PC-3 (cell line): ENCODE measurements at regions not wholly inside any gene's neighbourhood (a gene's known extent, or its start where the extent isn't known, plus 50 kb on each side); places are given as distances from the start of the nearest gene placed in this dataset.

Source experiments
- ATAC-seq: fragments of 200-7000 bp; cut with Tn5 transposase; 2 replicates; pipeline ENCODE4 v1.9.1; 2020; ENCODE audit warnings: mild to moderate bottlenecking, moderate library complexity
- BruUV-seq: library from RNA; stranded (reverse); fragments of 400-500 nt; replicated peaks from 2 replicates; lab custom pipeline; 2021; lab: Mats Ljungman, UMichigan
- CTCF ChIA-PET: fragments of 300-600 bp; sonication (Branson Sonifier 250); formaldehyde crosslinking; loops from one replicate; lab custom pipeline; 2022; ENCODE audit warnings: antibody characterized with exemption; lab: Charles Lee
- POLR2A ChIA-PET: fragments of 300-600 bp; sonication (Branson Sonifier 250); formaldehyde crosslinking; loops from one replicate; lab custom pipeline; 2022; ENCODE audit warnings: antibody characterized with exemption; ENCODE audit not compliant: unreplicated experiment; lab: Charles Lee
- DNase-seq: peaks from one replicate; pipeline ENCODE4 v3.0.0-alpha.2; 2015
- H2AFZ ChIP-seq: fragments of 300-600 bp; sonication (generic); 2 replicates; pipeline ENCODE4 v1.6.0; 2016; ENCODE audit warnings: antibody characterized with exemption, low read length
- H3F3A ChIP-seq: fragments of 300-600 bp; sonication (generic); one replicate; pipeline ENCODE4 v1.6.0; 2017; ENCODE audit warnings: antibody characterized with exemption, low read length, control low read depth, mild to moderate bottlenecking; ENCODE audit not compliant: unreplicated experiment
- H3K27ac ChIP-seq: fragments of 300-600 bp; sonication (generic); 2 replicates; pipeline ENCODE4 v1.5.1; 2016; ENCODE audit warnings: mild to moderate bottlenecking, low read length
- H3K27me3 ChIP-seq: fragments of 300-600 bp; sonication (generic); 2 replicates; pipeline ENCODE4 v1.6.1; 2016; ENCODE audit warnings: low read length, mixed read lengths
- H3K36me3 ChIP-seq: fragments of 300-600 bp; sonication (generic); 2 replicates; pipeline ENCODE4 v1.6.1; 2016; ENCODE audit warnings: low read depth, mixed run types, low read length, mixed read lengths
- H3K4me1 ChIP-seq: fragments of 300-600 bp; sonication (generic); 2 replicates; pipeline ENCODE4 v1.5.1; 2016; ENCODE audit warnings: low read length; ENCODE audit not compliant: insufficient read depth
- H3K4me2 ChIP-seq: fragments of 300-600 bp; sonication (generic); 2 replicates; pipeline ENCODE4 v1.6.0; 2016; ENCODE audit warnings: low read length
- H3K4me3 ChIP-seq: fragments of 300-600 bp; sonication (generic); 2 replicates; pipeline ENCODE4 v1.5.1; 2016; ENCODE audit warnings: mild to moderate bottlenecking, low read length, mixed read lengths
- H3K79me2 ChIP-seq: fragments of 300-600 bp; sonication (generic); 2 replicates; pipeline ENCODE4 v1.6.1; 2017; ENCODE audit warnings: low read length, mixed read lengths
- H3K9ac ChIP-seq: fragments of 300-600 bp; sonication (generic); 2 replicates; pipeline ENCODE4 v1.6.0; 2016; ENCODE audit warnings: mild to moderate bottlenecking, low read length
- H3K9me2 ChIP-seq: fragments of 300-600 bp; sonication (generic); replicated peaks from 2 replicates; pipeline ENCODE4 v1.6.1; 2016; ENCODE audit warnings: mixed run types, low read length, mixed read lengths
- H3K9me3 ChIP-seq: fragments of 300-600 bp; sonication (generic); 2 replicates; pipeline ENCODE4 v1.6.1; 2016; ENCODE audit warnings: low read length, mixed read lengths
- H4K20me1 ChIP-seq: fragments of 300-600 bp; sonication (generic); 2 replicates; pipeline ENCODE4 v1.6.1; 2016; ENCODE audit warnings: low read length, mixed read lengths
- CTCF ChIP-seq: fragments of 300-600 bp; sonication (generic); conservative IDR thresholded peaks from 2 replicates; pipeline ENCODE4 v1.5.1; 2017; ENCODE audit warnings: antibody characterized with exemption, low read depth, mild to moderate bottlenecking, low read length
- EZH2 ChIP-seq: fragments of 300-600 bp; sonication (generic); IDR thresholded peaks from one replicate; pipeline ENCODE4 v1.6.1; 2017; ENCODE audit warnings: antibody characterized with exemption, mild to moderate bottlenecking, low read length; ENCODE audit not compliant: unreplicated experiment
- EZH2phosphoT487 ChIP-seq: fragments of 300-600 bp; sonication (generic); IDR thresholded peaks from 2 replicates; pipeline ENCODE4 v1.6.1; 2018; ENCODE audit warnings: mild to moderate bottlenecking, antibody characterized with exemption, low read length, borderline replicate concordance
- intact Hi-C: fragments of 100-400 bp; cut with micrococcal nuclease; formaldehyde crosslinking; loops from 2 replicates; pipeline ENCODE4 v1.9.0; 2023

DNA sequence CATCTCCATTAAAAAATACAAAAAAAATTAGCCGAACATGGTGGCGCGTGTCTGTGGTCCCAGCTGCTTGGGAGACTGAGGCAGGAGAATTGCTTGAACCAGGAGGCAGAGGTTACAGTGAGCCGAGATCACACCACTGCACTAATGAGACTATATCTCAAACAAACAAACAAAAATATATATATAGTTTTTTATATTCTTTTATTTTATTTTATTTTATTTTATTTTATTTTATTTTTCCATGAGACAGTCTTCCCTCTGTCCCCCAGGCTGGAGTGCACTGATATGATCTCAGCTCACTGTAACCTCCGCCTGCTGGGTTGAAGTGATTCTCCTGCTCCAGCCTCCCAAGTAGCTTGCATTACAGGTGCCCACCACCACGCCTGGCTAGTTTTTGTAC is 79.5 kb downstream of the IRF2BPL start:
- no TSS peak for BruUV-seq
- Histone ChIP-seq H3K4me3 (no peak overlapping the region), H3K4me2 (no peak overlapping the region), H3K9me3 (no peaks in the 10 kb centered on the region), H3F3A (no peaks in the 10 kb centered on the region), H3K9me2 (no peaks in the 10 kb centered on the region), H3K27ac (no peak overlapping the region), H3K4me1 (peaks cover 57% of the 10 kb centered on the region), H3K9ac (no peak overlapping the region), H3K27me3 (no peaks in the 10 kb centered on the region), H3K36me3 (no peaks in the 10 kb centered on the region), H3K79me2 (no peaks in the 10 kb centered on the region), H4K20me1 (no peaks in the 10 kb centered on the region), H2AFZ (no peak overlapping the region)
- POLR2A ChIA-PET = no interaction called here
- CTCF ChIA-PET = no interaction called here
- intact Hi-C loops = no loop called here
- no peak for ATAC-seq
- TF ChIP-seq EZH2 (no peak), EZH2phosphoT487 (no peak), CTCF (no peak)
- no peak for DNase-seq

GRCh38 chr14:76948213-76948947 is 80.1 kb downstream of the IRF2BPL start:
- H3F3A ChIP-seq = no peaks in the 10 kb centered on the region
- no peaks in the 10 kb centered on the region for H3K36me3 ChIP-seq
- DNase-seq = no peak
- H3K9me2 ChIP-seq = no peaks in the 10 kb centered on the region
- H3K4me1 ChIP-seq = peaks cover 51% of the 10 kb centered on the region
- no peaks in the 10 kb centered on the region for H3K9me3 ChIP-seq
- H3K4me2 ChIP-seq = peak overlapping the region; percentile 72
- H3K9ac ChIP-seq = peak overlapping the region; percentile 78; the same call in 1 of the 2 replicates
- no peak overlapping the region for H3K4me3 ChIP-seq
- H3K79me2 ChIP-seq = no peaks in the 10 kb centered on the region
- intact Hi-C loops = no loop called here
- H2AFZ ChIP-seq = no peak overlapping the region
- H3K27ac ChIP-seq = peak overlapping the region; percentile 95
- H3K27me3 ChIP-seq = no peaks in the 10 kb centered on the region
- TF ChIP-seq CTCF = no peak
- TF ChIP-seq EZH2phosphoT487 = no peak
- TF ChIP-seq EZH2 = no peak
- ATAC-seq = no peak
- no TSS peak for BruUV-seq
- ChIA-PET POLR2A (no interaction called here), CTCF (interaction anchor here (0.6 to 1.3 kb wide), 5 partner anchors 29 to 122 kb away, joined by 3 to 8 read pairs (median 4); no protein-coding TSS in a partner anchor)
- no peaks in the 10 kb centered on the region for H4K20me1 ChIP-seq

- DNase-seq (no peak), ATAC-seq (no peak)
- H3K9ac ChIP-seq = peak overlapping the region; percentile 78
- H3K9me3 ChIP-seq = no peaks in the 10 kb centered on the region
- no peaks in the 10 kb centered on the region for H3K79me2 ChIP-seq
- no peaks in the 10 kb centered on the region for H3K36me3 ChIP-seq
- intact Hi-C loops = loop anchor here (1.0 kb wide), 2 partner anchors 29 to 122 kb away; no protein-coding TSS in a partner anchor
- peaks cover 46% of the 10 kb centered on the region for H3K4me1 ChIP-seq
- ChIA-PET CTCF (interaction anchor here (0.6 to 1.3 kb wide), 6 partner anchors 29 to 123 kb away, joined by 3 to 8 read pairs (median 4); no protein-coding TSS in a partner anchor), POLR2A (interaction anchor here (0.6 kb wide), 1 partner anchor 28 kb away, joined by 6 read pairs; no protein-coding TSS in a partner anchor)
- no TSS peak for BruUV-seq
- no peaks in the 10 kb centered on the region for H3K27me3 ChIP-seq
- no peaks in the 10 kb centered on the region for H3F3A ChIP-seq
- H3K9me2 ChIP-seq = no peaks in the 10 kb centered on the region
- H4K20me1 ChIP-seq = no peaks in the 10 kb centered on the region
- H3K4me2 ChIP-seq = peak overlapping the region; percentile 72
- H2AFZ ChIP-seq = no peak overlapping the region
- peak overlapping the region; percentile 95 for H3K27ac ChIP-seq
- no peak overlapping the region for H3K4me3 ChIP-seq
- TF ChIP-seq EZH2phosphoT487 = no peak
- no peak for TF ChIP-seq CTCF
- TF ChIP-seq EZH2 = no peak
Measured at GRCh38 chr14:76947838-76948184, 80.7 kb downstream of the IRF2BPL start.
